GM06990 (cell line): ENCODE measurements at regions not wholly inside any gene's neighbourhood (a gene's known extent, or its start where the extent isn't known, plus 50 kb on each side); places are given as distances from the start of the nearest gene placed in this dataset.

Source experiments
- DNase-seq: peaks from one replicate; pipeline ENCODE4 v3.0.0-alpha.2; 2011; ENCODE audit not compliant: insufficient read length; ENCODE audit errors: extremely low read depth
- H3K27me3 ChIP-seq: replicated peaks from 2 replicates; pipeline ENCODE4 v1.6.0; 2011; ENCODE audit warnings: low read length; ENCODE audit not compliant: control insufficient read depth, insufficient read depth
- H3K36me3 ChIP-seq: 2 replicates; pipeline ENCODE4 v1.5.1; 2011; ENCODE audit warnings: low read length; ENCODE audit not compliant: control insufficient read depth, insufficient read depth
- H3K4me3 ChIP-seq: replicated peaks from 2 replicates; pipeline ENCODE4 v1.5.1; 2011; ENCODE audit warnings: low read depth, mild to moderate bottlenecking, control low read depth, low read length
- CTCF ChIP-seq: IDR thresholded peaks from 2 replicates; pipeline ENCODE4 v1.5.1; 2011; ENCODE audit warnings: low read length, control low read depth, mild to moderate bottlenecking, inconsistent platforms; ENCODE audit not compliant: insufficient read depth, poor library complexity, severe bottlenecking

- no peak overlapping the region for H3K4me3 ChIP-seq
- no peaks in the 10 kb centered on the region for H3K36me3 ChIP-seq
- no peak for TF ChIP-seq CTCF
- no peak for DNase-seq
- H3K27me3 ChIP-seq = no peaks in the 10 kb centered on the region; the same call in 1 of the 2 replicates
Measured at GRCh38 chr15:62459875-62460274, 294.8 kb upstream of the C2CD4B start.

- no peak for TF ChIP-seq CTCF
- Histone ChIP-seq H3K27me3 (no peaks in the 10 kb centered on the region; the same call in 1 of the 2 replicates), H3K36me3 (no peaks in the 10 kb centered on the region), H3K4me3 (no peak overlapping the region)
- DNase-seq = no peak
Measured at GRCh38 chr15:62462268-62462667, 297.2 kb upstream of the C2CD4B start.

- no peak for TF ChIP-seq CTCF
- no peak for DNase-seq
- H3K27me3 ChIP-seq = no peaks in the 10 kb centered on the region; the same call in 1 of the 2 replicates
- H3K4me3 ChIP-seq = no peak overlapping the region
- H3K36me3 ChIP-seq = no peaks in the 10 kb centered on the region
Measured at GRCh38 chr15:62462721-62463120, 297.6 kb upstream of the C2CD4B start.

GRCh38 chr15:62464705-62465104 is 299.6 kb upstream of the C2CD4B start:
- H3K36me3 ChIP-seq = no peaks in the 10 kb centered on the region
- H3K27me3 ChIP-seq = no peaks in the 10 kb centered on the region; the same call in 1 of the 2 replicates
- TF ChIP-seq CTCF = no peak
- no peak for DNase-seq
- no peak overlapping the region for H3K4me3 ChIP-seq

- DNase-seq = no peak
- no peak for TF ChIP-seq CTCF
- Histone ChIP-seq H3K36me3 (no peaks in the 10 kb centered on the region), H3K4me3 (no peak overlapping the region), H3K27me3 (no peaks in the 10 kb centered on the region; the same call in 1 of the 2 replicates)
Measured at GRCh38 chr15:62465173-62465572, 300.1 kb upstream of the C2CD4B start.

GRCh38 chr15:62469478-62469873 is 304.4 kb upstream of the C2CD4B start:
- DNase-seq = no peak
- Histone ChIP-seq H3K4me3 (no peak overlapping the region), H3K27me3 (no peaks in the 10 kb centered on the region), H3K36me3 (no peaks in the 10 kb centered on the region)
- TF ChIP-seq CTCF = no peak
